GM06990 (cell line): ENCODE measurements at regions not wholly inside any gene's neighbourhood (a gene's known extent, or its start where the extent isn't known, plus 50 kb on each side); places are given as distances from the start of the nearest gene placed in this dataset.
"Not testable (repeated sequence)": the region's sequence is repeated elsewhere in the genome, so short reads cannot be mapped to it uniquely, and the experiment has no call there.

ENCODE experiments used
- DNase-seq: peaks from one replicate; pipeline ENCODE4 v3.0.0-alpha.2; 2011; ENCODE audit not compliant: insufficient read length; ENCODE audit errors: extremely low read depth
- H3K27me3 ChIP-seq: replicated peaks from 2 replicates; pipeline ENCODE4 v1.6.0; 2011; ENCODE audit warnings: low read length; ENCODE audit not compliant: control insufficient read depth, insufficient read depth
- H3K36me3 ChIP-seq: 2 replicates; pipeline ENCODE4 v1.5.1; 2011; ENCODE audit warnings: low read length; ENCODE audit not compliant: control insufficient read depth, insufficient read depth
- H3K4me3 ChIP-seq: replicated peaks from 2 replicates; pipeline ENCODE4 v1.5.1; 2011; ENCODE audit warnings: low read depth, mild to moderate bottlenecking, control low read depth, low read length
- TF ChIP-seq, protein P1 (sequence below): IDR thresholded peaks from 2 replicates; pipeline ENCODE4 v1.5.1; 2011; ENCODE audit warnings: low read length, control low read depth, mild to moderate bottlenecking, inconsistent platforms; ENCODE audit not compliant: insufficient read depth, poor library complexity, severe bottlenecking

DNA sequence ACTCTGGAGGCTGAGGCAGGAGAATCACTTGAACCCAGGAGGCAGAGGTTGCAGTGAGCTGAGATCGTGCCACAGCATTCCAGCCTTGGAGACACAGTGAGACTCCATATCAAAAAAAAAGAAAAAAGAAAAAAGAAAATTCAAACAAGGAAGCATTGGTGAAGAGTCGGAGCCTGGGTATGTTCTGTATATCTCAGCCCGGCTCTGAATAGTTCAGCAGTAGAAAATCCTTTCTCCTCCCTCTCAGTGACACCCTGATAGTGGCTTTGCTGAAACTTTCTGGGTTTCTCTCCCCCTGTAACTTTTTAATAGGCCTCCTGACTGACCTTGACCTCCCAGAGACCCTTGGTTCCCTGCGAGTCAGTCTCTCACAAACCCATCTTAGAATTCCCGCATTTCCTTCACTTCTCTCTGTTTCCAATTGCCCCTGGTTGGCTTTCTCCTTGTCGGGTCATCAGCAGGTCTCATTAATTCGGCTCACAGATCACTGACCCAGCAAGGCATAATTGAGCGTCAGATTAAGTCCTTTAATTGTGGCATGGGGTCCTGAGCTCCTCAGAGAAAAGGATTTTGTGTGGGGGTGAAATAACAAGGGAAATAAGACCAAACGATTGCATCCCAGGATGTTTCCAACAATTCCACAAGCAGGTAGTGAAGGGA lies 541.6 kb upstream of the NRP1 start:
- Histone ChIP-seq H3K4me3 (no peak overlapping the region), H3K27me3 (no peaks in the 10 kb centered on the region; the same call in 1 of the 2 replicates)

DNA sequence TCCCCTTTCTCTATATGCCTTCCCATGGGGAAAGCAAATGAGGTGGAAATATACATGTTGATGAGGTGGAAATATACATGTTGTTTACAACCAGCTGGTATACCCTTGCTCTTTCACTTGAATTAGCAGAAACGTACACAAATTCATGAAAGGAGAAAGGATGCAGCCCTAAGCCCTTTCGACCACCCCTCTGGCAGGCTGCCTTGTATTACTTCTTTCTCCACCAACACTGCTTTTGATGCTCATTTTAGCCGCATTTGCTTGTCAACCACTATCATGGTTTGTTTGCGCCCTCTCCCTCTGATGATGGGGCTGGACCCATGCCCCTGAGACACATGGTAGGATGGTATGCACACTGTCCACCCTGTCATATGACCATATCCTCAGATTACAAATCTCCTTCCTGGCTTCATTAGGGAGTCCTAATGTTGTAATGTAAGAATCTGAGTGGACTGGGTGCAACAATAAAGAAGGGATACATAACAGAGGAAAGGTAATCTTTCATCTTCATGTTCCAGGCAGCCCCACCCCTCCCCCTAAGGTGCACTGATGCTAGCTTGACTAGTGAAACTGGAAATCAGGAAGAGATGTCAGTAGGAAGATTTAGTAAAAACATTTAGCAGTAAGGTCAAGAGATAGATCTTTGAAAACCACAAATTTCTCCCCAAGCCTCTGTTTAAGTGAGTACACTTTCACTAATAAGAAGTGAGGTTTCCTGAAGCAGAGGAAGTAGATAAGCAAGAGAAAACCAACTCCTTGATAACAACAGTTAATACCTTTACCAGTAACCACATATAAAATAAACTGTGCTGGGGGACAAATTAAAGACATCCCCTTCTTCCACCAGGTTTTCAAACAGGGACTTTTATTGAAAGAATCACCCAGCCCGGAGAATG lies 536.8 kb upstream of the NRP1 start:
- Histone ChIP-seq H3K27me3 (no peaks in the 10 kb centered on the region; the same call in 1 of the 2 replicates), H3K36me3 (no peaks in the 10 kb centered on the region), H3K4me3 (no peak overlapping the region)
- no peak for DNase-seq
- TF ChIP-seq, protein P1, sequence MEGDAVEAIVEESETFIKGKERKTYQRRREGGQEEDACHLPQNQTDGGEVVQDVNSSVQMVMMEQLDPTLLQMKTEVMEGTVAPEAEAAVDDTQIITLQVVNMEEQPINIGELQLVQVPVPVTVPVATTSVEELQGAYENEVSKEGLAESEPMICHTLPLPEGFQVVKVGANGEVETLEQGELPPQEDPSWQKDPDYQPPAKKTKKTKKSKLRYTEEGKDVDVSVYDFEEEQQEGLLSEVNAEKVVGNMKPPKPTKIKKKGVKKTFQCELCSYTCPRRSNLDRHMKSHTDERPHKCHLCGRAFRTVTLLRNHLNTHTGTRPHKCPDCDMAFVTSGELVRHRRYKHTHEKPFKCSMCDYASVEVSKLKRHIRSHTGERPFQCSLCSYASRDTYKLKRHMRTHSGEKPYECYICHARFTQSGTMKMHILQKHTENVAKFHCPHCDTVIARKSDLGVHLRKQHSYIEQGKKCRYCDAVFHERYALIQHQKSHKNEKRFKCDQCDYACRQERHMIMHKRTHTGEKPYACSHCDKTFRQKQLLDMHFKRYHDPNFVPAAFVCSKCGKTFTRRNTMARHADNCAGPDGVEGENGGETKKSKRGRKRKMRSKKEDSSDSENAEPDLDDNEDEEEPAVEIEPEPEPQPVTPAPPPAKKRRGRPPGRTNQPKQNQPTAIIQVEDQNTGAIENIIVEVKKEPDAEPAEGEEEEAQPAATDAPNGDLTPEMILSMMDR: no peak

More for the DNA sequence above, 541.6 kb upstream of the NRP1 start:
- H3K36me3 ChIP-seq: no peaks in the 10 kb centered on the region
- DNase-seq: no peak
- TF ChIP-seq, protein P1: no peak

DNA sequence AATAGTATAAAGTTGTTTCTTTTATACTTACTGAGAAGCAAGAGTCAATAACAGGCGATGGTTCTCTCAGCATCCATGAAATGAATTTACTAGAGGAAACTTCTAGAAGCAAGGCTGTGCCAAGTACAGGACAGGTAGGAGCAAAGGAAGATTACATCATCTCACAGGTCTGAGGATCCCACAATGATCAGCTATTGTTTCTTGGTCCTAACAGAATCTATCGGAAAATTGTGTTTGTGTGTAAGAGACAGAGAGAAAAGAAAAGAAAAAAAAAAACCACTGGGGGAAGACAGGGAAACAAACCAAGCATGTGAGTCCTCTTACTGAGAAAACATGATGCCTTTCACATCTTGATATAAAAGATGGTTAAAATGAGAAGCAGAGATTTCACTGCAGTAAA lies 535.0 kb upstream of the NRP1 start:
- no peak overlapping the region for H3K4me3 ChIP-seq
- DNase-seq: no peak
- no peaks in the 10 kb centered on the region for H3K36me3 ChIP-seq
- H3K27me3 ChIP-seq: no peaks in the 10 kb centered on the region
- TF ChIP-seq, protein P1: no peak

DNA sequence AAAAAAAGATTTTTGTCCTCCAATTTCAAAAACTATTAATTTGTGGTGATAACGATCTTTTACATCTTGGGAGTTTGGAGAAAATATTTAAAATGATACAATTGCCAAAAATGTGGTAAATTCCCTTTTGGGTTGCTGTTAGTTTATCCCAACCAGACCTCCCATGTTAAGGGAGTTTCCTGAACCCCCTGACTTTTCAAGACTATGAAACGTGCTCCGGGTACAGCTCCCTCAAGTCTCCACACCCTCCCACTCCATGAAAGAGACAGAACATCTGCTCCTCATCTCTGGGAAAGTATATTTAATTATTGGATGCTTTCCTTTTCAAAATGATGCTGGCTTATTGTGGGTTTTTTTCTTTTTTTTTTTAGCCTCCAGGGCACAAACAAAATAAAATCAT lies 534.6 kb upstream of the NRP1 start:
- no peak overlapping the region for H3K4me3 ChIP-seq
- no peak for DNase-seq
- TF ChIP-seq, protein P1: no peak
- H3K36me3 ChIP-seq: no peaks in the 10 kb centered on the region
- no peaks in the 10 kb centered on the region for H3K27me3 ChIP-seq

DNA sequence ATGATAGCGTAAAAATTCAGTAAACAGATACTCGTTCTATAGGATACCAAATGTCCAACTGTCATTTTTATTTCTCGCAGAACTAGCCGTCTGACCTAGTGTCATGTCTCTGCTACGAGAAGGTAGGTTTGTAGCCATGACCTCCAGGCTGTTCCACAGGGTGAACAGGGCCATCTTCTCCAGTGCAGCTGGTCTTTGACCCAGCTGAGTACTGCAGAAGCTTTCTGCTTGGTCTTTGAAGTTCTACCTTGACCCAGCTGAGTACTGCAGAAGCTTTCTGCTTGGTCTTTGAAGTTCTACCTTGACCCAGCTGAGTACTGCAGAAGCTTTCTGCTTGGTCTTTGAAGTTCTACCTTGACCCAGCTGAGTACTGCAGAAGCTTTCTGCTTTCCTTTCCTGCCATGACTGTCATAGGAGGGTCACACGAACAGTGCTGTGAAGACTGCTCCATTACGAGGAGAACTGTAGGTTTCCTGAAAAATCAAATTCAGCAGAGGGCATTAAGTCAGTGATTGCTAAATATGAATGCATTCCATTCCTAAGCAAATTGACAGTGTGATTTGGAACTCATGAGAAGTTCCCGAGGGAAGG lies 532.8 kb upstream of the NRP1 start:
- H3K4me3 ChIP-seq, H3K27me3 ChIP-seq, H3K36me3 ChIP-seq, DNase-seq: not testable (repeated sequence)

DNA sequence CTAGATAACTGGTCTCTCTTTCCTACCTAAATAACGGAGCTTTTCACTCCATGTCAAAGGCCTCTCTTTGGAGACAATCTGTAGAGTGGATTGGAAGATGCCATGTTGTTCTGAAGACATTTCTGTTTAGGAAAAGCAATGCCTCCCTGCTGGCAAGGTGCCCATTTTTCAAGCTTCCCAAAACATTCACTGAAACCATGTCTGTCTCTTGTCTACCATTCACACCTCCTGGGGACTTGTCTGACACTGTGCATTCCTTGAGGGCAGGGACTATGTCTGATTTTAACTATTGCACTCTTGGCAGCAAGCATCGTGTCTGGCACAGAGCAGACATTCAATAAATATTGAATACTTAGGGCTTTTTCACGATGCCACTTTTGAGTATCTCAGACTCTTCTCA lies 528.9 kb upstream of the NRP1 start:
- no peaks in the 10 kb centered on the region for H3K27me3 ChIP-seq
- no peaks in the 10 kb centered on the region for H3K36me3 ChIP-seq
- no peak overlapping the region for H3K4me3 ChIP-seq
- TF ChIP-seq, protein P1: no peak
- DNase-seq: no peak
